Loucy (cell line): ENCODE measurements at regions not wholly inside any gene's neighbourhood (a gene's known extent, or its start where the extent isn't known, plus 50 kb on each side); places are given as distances from the start of the nearest gene placed in this dataset.
"Not testable (repeated sequence)": the region's sequence is repeated elsewhere in the genome, so short reads cannot be mapped to it uniquely, and the experiment has no call there.

Source experiments
- H2AFZ ChIP-seq: fragments of 200-600 bp; sonication (generic); 2 replicates; pipeline ENCODE4 v1.6.0; 2016; ENCODE audit warnings: antibody characterized with exemption, mild to moderate bottlenecking, low read length, moderate library complexity
- H3F3A ChIP-seq: fragments of 200-600 bp; 2 replicates; pipeline ENCODE4 v1.6.0; 2016; ENCODE audit warnings: antibody characterized with exemption, low read depth, mild to moderate bottlenecking
- H3K27me3 ChIP-seq: fragments of 200-600 bp; sonication (generic); 2 replicates; pipeline ENCODE4 v1.6.1; 2014; ENCODE audit warnings: low read length, mild to moderate bottlenecking; ENCODE audit not compliant: insufficient read depth, poor library complexity, severe bottlenecking
- H3K36me3 ChIP-seq: fragments of 200-600 bp; sonication (generic); 2 replicates; pipeline ENCODE4 v1.6.1; 2016; ENCODE audit warnings: low read length; ENCODE audit not compliant: insufficient read depth
- H3K4me1 ChIP-seq: fragments of 200-600 bp; sonication (generic); 2 replicates; pipeline ENCODE4 v1.5.1; 2014; ENCODE audit warnings: low read length, mild to moderate bottlenecking; ENCODE audit not compliant: insufficient read depth, poor library complexity, severe bottlenecking
- H3K4me2 ChIP-seq: fragments of 200-600 bp; sonication (generic); 2 replicates; pipeline ENCODE4 v1.6.0; 2014; ENCODE audit warnings: antibody characterized with exemption, low read length, low read depth, mild to moderate bottlenecking; ENCODE audit not compliant: poor library complexity, severe bottlenecking
- H3K4me3 ChIP-seq: fragments of 200-600 bp; sonication (generic); 2 replicates; pipeline ENCODE4 v1.5.1; 2014; ENCODE audit warnings: low read length, mild to moderate bottlenecking, mixed read lengths; ENCODE audit not compliant: poor library complexity, severe bottlenecking
- H3K79me2 ChIP-seq: fragments of 200-600 bp; sonication (generic); 2 replicates; pipeline ENCODE4 v1.6.1; 2014; ENCODE audit warnings: low read length; ENCODE audit not compliant: insufficient read depth
- H3K9ac ChIP-seq: fragments of 200-600 bp; sonication (generic); 2 replicates; pipeline ENCODE4 v1.6.0; 2014; ENCODE audit warnings: mild to moderate bottlenecking, low read depth, low read length, moderate library complexity; ENCODE audit not compliant: poor library complexity, severe bottlenecking
- H3K9me2 ChIP-seq: fragments of 200-600 bp; sonication (generic); replicated peaks from 2 replicates; pipeline ENCODE4 v1.6.1; 2016; ENCODE audit warnings: low read depth, low read length, mixed read lengths
- H3K9me3 ChIP-seq: fragments of 200-600 bp; sonication (generic); 2 replicates; pipeline ENCODE4 v1.6.1; 2014; ENCODE audit warnings: mild to moderate bottlenecking, antibody characterized with exemption, low read length, low read depth; ENCODE audit not compliant: insufficient read depth
- H4K20me1 ChIP-seq: fragments of 200-600 bp; sonication (generic); 2 replicates; pipeline ENCODE4 v1.6.0; 2014; ENCODE audit warnings: antibody characterized with exemption, low read length, mild to moderate bottlenecking; ENCODE audit not compliant: insufficient read depth, poor library complexity, severe bottlenecking
- EZH2phosphoT487 ChIP-seq: fragments of 200-600 bp; IDR thresholded peaks from 2 replicates; pipeline ENCODE4 v1.6.1; 2018; ENCODE audit warnings: antibody characterized with exemption, mild to moderate bottlenecking, moderate library complexity, borderline replicate concordance
- TF ChIP-seq, protein P1 (sequence below): fragments of 200-600 bp; sonication (generic); conservative IDR thresholded peaks from 2 replicates; pipeline ENCODE4 v1.5.1; 2014; ENCODE audit warnings: mild to moderate bottlenecking, antibody characterized with exemption, low read length

DNA sequence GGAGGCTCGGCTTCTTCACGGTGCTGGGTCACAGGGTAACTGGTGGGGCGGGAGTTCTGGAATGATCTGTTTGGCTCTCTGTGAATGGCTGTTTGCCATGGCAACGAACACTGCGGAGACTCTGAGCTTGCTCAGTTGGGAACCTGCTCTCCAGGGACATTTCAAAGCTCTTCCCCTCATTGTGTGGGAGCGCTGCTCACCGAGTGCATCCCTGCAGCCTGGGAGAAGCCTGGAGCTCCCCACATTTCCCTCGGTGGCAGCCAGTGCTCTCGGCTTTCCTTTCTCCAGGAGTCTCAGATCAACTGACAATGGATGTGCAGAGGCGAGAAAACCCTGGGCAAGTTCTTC lies 57.6 kb upstream of the CACUL1 start:
- no peak overlapping the region for H3K4me3 ChIP-seq
- H3F3A ChIP-seq, result no peaks in the 10 kb centered on the region
- no peaks in the 10 kb centered on the region for H3K79me2 ChIP-seq
- no peak for TF ChIP-seq EZH2phosphoT487
- TF ChIP-seq, protein P1, sequence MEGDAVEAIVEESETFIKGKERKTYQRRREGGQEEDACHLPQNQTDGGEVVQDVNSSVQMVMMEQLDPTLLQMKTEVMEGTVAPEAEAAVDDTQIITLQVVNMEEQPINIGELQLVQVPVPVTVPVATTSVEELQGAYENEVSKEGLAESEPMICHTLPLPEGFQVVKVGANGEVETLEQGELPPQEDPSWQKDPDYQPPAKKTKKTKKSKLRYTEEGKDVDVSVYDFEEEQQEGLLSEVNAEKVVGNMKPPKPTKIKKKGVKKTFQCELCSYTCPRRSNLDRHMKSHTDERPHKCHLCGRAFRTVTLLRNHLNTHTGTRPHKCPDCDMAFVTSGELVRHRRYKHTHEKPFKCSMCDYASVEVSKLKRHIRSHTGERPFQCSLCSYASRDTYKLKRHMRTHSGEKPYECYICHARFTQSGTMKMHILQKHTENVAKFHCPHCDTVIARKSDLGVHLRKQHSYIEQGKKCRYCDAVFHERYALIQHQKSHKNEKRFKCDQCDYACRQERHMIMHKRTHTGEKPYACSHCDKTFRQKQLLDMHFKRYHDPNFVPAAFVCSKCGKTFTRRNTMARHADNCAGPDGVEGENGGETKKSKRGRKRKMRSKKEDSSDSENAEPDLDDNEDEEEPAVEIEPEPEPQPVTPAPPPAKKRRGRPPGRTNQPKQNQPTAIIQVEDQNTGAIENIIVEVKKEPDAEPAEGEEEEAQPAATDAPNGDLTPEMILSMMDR, result no peak
- no peaks in the 10 kb centered on the region for H3K9me2 ChIP-seq
- no peaks in the 10 kb centered on the region for H3K9me3 ChIP-seq
- H3K9ac ChIP-seq, result no peak overlapping the region
- H3K4me1 ChIP-seq, result no peaks in the 10 kb centered on the region
- H3K36me3 ChIP-seq, result no peaks in the 10 kb centered on the region
- no peak overlapping the region for H2AFZ ChIP-seq
- H3K27me3 ChIP-seq, result no peaks in the 10 kb centered on the region
- H3K4me2 ChIP-seq, result no peak overlapping the region
- H4K20me1 ChIP-seq, result no peaks in the 10 kb centered on the region

DNA sequence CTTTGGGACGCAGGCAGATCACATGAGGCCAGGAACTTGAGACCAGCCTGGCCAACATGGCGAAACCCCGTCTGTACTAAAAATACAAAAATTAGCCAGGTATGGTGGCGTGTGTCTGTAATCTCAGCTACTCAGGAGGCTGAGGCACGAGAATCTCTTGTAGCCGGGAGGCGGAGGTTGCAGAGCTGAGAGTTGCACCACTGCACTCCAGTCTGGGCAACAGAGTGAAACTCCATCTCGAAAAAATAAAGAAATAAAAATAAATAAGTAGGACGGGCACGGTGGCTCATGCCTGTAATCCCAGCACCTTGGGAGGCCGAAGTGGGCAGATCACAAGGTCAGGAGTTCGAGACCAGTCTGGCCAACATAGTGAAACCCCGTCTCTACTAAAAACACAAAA lies 58.2 kb upstream of the CACUL1 start:
- H3K9ac ChIP-seq, H3K9me3 ChIP-seq, H3K36me3 ChIP-seq, H3K79me2 ChIP-seq, H3K9me2 ChIP-seq, H3K4me1 ChIP-seq, H3K27me3 ChIP-seq, H3K4me2 ChIP-seq, H3K4me3 ChIP-seq, H2AFZ ChIP-seq, H4K20me1 ChIP-seq, H3F3A ChIP-seq: not testable (repeated sequence)

DNA sequence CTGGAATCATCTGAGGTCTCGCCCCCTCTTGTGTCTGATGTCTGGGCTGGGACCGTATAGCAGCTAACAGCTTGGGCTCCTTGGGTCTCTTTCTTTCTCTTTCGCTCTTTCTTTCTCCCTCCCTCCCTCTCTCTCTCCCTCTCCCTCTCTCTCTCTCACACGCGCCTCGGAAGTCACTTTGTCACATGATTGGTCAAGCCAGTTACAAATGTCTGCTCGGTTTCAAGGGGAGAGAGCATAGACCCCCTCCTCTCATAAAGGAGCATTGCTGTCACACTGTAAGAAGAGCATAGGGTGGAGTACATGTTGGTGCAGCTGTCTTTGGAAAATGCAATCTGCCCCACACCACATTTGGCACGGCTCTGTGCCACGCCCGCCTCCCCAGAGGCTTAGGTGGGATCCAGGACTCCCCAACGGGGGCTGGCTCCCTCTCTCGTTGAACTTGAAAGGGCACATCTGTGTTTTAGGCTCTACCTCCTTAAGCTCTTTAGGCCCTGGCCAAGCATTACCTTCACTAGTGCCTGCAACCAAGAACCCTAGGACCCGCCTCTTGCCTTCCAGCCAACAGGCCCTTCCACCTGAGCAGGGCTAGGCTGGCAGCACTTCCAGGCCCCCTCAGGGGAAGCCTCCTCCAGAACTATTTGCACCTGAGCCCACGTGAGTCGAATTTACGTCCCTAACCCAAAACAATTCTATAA lies 61.9 kb upstream of the CACUL1 start:
- Histone ChIP-seq H3K9me2 (no peaks in the 10 kb centered on the region), H3K9ac (no peak overlapping the region), H3K4me1 (no peaks in the 10 kb centered on the region), H3F3A (no peaks in the 10 kb centered on the region), H3K27me3 (no peaks in the 10 kb centered on the region), H4K20me1 (no peaks in the 10 kb centered on the region), H3K4me2 (no peak overlapping the region), H3K4me3 (no peak overlapping the region), H2AFZ (no peak overlapping the region), H3K79me2 (no peaks in the 10 kb centered on the region), H3K9me3 (no peaks in the 10 kb centered on the region), H3K36me3 (no peaks in the 10 kb centered on the region)
- TF ChIP-seq EZH2phosphoT487, result no peak
- TF ChIP-seq, protein P1, result no peak
